HepG2 (cell line): ENCODE measurements at regions not wholly inside any gene's neighbourhood (a gene's known extent, or its start where the extent isn't known, plus 50 kb on each side); places are given as distances from the start of the nearest gene placed in this dataset.

Experiments used
- EZH2 ChIP-seq: conservative IDR thresholded peaks from 2 replicates; pipeline ENCODE4 v1.6.1; 2012; ENCODE audit warnings: mild to moderate bottlenecking, low read depth, low read length, moderate library complexity
- HMGA1 ChIP-seq: sonication (generic); formaldehyde crosslinking; conservative IDR thresholded peaks from 2 replicates; pipeline ENCODE4 v1.4.0; 2020; ENCODE audit warnings: missing genetic modification reagents
- SATB2 ChIP-seq: sonication (generic); formaldehyde crosslinking; IDR thresholded peaks from 2 replicates; pipeline ENCODE4 v1.5.0; 2020; ENCODE audit warnings: missing genetic modification reagents
- SUZ12 ChIP-seq: fragments of 150-350 bp; IDR thresholded peaks from 2 replicates; pipeline ENCODE4 v1.6.1; 2014; ENCODE audit warnings: low read depth, low read length
- ZNF367 ChIP-seq: sonication (generic); formaldehyde crosslinking; IDR thresholded peaks from 2 replicates; pipeline ENCODE4 v1.4.0; 2020; ENCODE audit warnings: missing genetic modification reagents, borderline replicate concordance
- ZNF589 ChIP-seq: sonication (generic); formaldehyde crosslinking; conservative IDR thresholded peaks from 2 replicates; pipeline ENCODE4 v1.8.0; 2022; ENCODE audit warnings: mild to moderate bottlenecking, moderate library complexity, missing genetic modification reagents
- TF ChIP-seq, protein P1 (sequence below): sonication (generic); formaldehyde crosslinking; IDR thresholded peaks from 2 replicates; pipeline ENCODE4 v1.4.0; 2020; ENCODE audit warnings: missing genetic modification reagents
- TF ChIP-seq, protein P2 (sequence below): sonication (generic); formaldehyde crosslinking; IDR thresholded peaks from 2 replicates; pipeline ENCODE4 v1.9.0; 2022; ENCODE audit warnings: low read depth, missing genetic modification reagents
- TF ChIP-seq, protein P3 (sequence below): sonication (generic); formaldehyde crosslinking; IDR thresholded peaks from 2 replicates; pipeline ENCODE4 v1.4.0; 2020; ENCODE audit warnings: missing genetic modification reagents, borderline replicate concordance

DNA sequence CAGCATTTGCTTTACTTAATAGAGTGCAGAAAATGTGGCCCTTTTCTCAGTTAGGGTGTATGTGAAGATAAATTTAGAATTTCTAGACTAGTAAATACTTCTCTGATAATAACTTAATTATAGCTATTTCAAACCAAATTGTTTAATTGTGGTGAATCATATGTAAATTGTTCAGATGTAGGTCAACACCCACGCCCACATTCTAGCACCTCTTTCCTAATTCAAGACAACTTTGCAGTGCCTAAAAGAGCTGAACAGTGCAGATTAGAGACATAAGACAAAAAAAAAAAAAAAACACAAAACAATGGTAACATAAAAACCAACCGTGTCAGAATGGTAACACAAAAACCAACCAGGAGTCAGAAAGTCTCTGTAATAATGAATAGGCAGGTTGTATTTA, 758.3 kb downstream of the USP25 start (continued):
- TF ChIP-seq HMGA1 (no peak), SUZ12 (no peak), ZNF589 (no peak), SATB2 (no peak), EZH2 (no peak), ZNF367 (CRISPR knock-in tag) (no peak)
- TF ChIP-seq, protein P1, sequence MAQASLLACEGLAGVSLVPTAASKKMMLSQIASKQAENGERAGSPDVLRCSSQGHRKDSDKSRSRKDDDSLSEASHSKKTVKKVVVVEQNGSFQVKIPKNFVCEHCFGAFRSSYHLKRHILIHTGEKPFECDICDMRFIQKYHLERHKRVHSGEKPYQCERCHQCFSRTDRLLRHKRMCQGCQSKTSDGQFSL (CRISPR knock-in tag): no peak
- TF ChIP-seq, protein P2, sequence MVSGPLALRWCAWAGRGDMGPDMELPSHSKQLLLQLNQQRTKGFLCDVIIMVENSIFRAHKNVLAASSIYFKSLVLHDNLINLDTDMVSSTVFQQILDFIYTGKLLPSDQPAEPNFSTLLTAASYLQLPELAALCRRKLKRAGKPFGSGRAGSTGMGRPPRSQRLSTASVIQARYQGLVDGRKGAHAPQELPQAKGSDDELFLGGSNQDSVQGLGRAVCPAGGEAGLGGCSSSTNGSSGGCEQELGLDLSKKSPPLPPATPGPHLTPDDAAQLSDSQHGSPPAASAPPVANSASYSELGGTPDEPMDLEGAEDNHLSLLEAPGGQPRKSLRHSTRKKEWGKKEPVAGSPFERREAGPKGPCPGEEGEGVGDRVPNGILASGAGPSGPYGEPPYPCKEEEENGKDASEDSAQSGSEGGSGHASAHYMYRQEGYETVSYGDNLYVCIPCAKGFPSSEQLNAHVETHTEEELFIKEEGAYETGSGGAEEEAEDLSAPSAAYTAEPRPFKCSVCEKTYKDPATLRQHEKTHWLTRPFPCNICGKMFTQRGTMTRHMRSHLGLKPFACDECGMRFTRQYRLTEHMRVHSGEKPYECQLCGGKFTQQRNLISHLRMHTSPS (CRISPR knock-in tag): no peak
- TF ChIP-seq, protein P3, sequence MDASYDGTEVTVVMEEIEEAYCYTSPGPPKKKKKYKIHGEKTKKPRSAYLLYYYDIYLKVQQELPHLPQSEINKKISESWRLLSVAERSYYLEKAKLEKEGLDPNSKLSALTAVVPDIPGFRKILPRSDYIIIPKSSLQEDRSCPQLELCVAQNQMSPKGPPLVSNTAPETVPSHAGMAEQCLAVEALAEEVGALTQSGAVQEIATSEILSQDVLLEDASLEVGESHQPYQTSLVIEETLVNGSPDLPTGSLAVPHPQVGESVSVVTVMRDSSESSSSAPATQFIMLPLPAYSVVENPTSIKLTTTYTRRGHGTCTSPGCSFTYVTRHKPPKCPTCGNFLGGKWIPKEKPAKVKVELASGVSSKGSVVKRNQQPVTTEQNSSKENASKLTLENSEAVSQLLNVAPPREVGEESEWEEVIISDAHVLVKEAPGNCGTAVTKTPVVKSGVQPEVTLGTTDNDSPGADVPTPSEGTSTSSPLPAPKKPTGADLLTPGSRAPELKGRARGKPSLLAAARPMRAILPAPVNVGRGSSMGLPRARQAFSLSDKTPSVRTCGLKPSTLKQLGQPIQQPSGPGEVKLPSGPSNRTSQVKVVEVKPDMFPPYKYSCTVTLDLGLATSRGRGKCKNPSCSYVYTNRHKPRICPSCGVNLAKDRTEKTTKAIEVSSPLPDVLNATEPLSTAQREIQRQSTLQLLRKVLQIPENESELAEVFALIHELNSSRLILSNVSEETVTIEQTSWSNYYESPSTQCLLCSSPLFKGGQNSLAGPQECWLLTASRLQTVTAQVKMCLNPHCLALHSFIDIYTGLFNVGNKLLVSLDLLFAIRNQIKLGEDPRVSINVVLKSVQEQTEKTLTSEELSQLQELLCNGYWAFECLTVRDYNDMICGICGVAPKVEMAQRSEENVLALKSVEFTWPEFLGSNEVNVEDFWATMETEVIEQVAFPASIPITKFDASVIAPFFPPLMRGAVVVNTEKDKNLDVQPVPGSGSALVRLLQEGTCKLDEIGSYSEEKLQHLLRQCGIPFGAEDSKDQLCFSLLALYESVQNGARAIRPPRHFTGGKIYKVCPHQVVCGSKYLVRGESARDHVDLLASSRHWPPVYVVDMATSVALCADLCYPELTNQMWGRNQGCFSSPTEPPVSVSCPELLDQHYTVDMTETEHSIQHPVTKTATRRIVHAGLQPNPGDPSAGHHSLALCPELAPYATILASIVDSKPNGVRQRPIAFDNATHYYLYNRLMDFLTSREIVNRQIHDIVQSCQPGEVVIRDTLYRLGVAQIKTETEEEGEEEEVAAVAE (CRISPR knock-in tag): no peak
